ENCODE measurements at regions not wholly inside any gene's neighbourhood (a gene's known extent, or its start where the extent isn't known, plus 50 kb on each side); places are given as distances from the start of the nearest gene placed in this dataset.

GRCh38 chr3:181796641-181797040, 84.9 kb downstream of the SOX2 start:
- no peak for ATAC-seq
- CTCF ChIA-PET, result no interaction called here
- no peak overlapping the region for H3K27ac ChIP-seq (ENCODE audit: low read length)
- no peak overlapping the region for H3K4me3 ChIP-seq (ENCODE audit: low read depth in 2 of 2, low read length in 2 of 2)
- no peaks in the 10 kb centered on the region for H3K4me1 ChIP-seq (ENCODE audit: control insufficient read depth, insufficient read depth, low read length)
- in situ Hi-C loops (cut with HindIII; ENCODE audit: low pct_unique_long_range_greater_than_20kb, low sequenced_read_pairs) (no loop called here), intact Hi-C loops (cut with micrococcal nuclease; ENCODE audit: unreplicated experiment) (no loop called here)
- no TSS peak for BruUV-seq (replicated peaks)
- TF ChIP-seq SIN3A (IDR thresholded peaks at IDR 0.05; ENCODE audit: borderline replicate concordance, insufficient read depth, low read depth, low read length) (no peak), CTCF (IDR thresholded peaks at IDR 0.05) (no peak)
- no peak for DNase-seq (ENCODE audit: low read depth, low spot score)
- no peaks in the 10 kb centered on the region for H3K27me3 ChIP-seq (ENCODE audit: control insufficient read depth, insufficient read depth, low read length)
- POLR2A ChIA-PET, result no interaction called here
- no peaks in the 10 kb centered on the region for H3K36me3 ChIP-seq (ENCODE audit: control insufficient read depth, insufficient read depth, low read length)
- H3K9me3 ChIP-seq (ENCODE audit: control insufficient read depth, insufficient read depth, low read depth, low read length), result no peaks in the 10 kb centered on the region

- intact Hi-C loops (cut with micrococcal nuclease; ENCODE audit: unreplicated experiment), result no loop called here
- BruUV-seq (replicated peaks), result no TSS peak
- Histone ChIP-seq H3K36me3 (ENCODE audit: control insufficient read depth, insufficient read depth, low read length) (no peaks in the 10 kb centered on the region), H3K27me3 (ENCODE audit: control insufficient read depth, insufficient read depth, low read length) (no peaks in the 10 kb centered on the region), H3K9me3 (ENCODE audit: control insufficient read depth, insufficient read depth, low read depth, low read length) (no peaks in the 10 kb centered on the region), H3K27ac (ENCODE audit: low read length) (no peak overlapping the region), H3K4me3 (ENCODE audit: low read depth in 2 of 2, low read length in 2 of 2) (no peak overlapping the region), H3K4me1 (ENCODE audit: control insufficient read depth, insufficient read depth, low read length) (no peaks in the 10 kb centered on the region)
- POLR2A ChIA-PET, result no interaction called here
- TF ChIP-seq SIN3A (IDR thresholded peaks at IDR 0.05; ENCODE audit: borderline replicate concordance, insufficient read depth, low read depth, low read length) (no peak), REST (IDR thresholded peaks at IDR 0.05; ENCODE audit: insufficient read depth in 1 of 2, low read depth in 2 of 2, low read length in 1 of 2) (no peak), TCF7L2 (IDR thresholded peaks at IDR 0.05; ENCODE audit: low read depth, low read length) (no peak), CTCF (IDR thresholded peaks at IDR 0.05) (no peak), POLR2AphosphoS5 (IDR thresholded peaks at IDR 0.05; ENCODE audit: low read depth, low read length) (no peak)
- no peak for DNase-seq (ENCODE audit: low read depth, low spot score)
- in situ Hi-C loops (cut with HindIII; ENCODE audit: low pct_unique_long_range_greater_than_20kb, low sequenced_read_pairs), result no loop called here
- CTCF ChIA-PET, result no interaction called here
- ATAC-seq, result no peak
Observed at GRCh38 chr3:181797431-181797830, 85.7 kb downstream of the SOX2 start.

- H3K9me3 ChIP-seq (ENCODE audit: control insufficient read depth, insufficient read depth, low read depth, low read length), result no peaks in the 10 kb centered on the region
- no peak overlapping the region for H3K4me3 ChIP-seq (ENCODE audit: low read depth in 2 of 2, low read length in 2 of 2)
- TF ChIP-seq TCF7L2 (IDR thresholded peaks at IDR 0.05; ENCODE audit: low read depth, low read length), result no peak
- no peak for TF ChIP-seq REST (IDR thresholded peaks at IDR 0.05; ENCODE audit: insufficient read depth in 1 of 2, low read depth in 2 of 2, low read length in 1 of 2)
- TF ChIP-seq POLR2AphosphoS5 (IDR thresholded peaks at IDR 0.05; ENCODE audit: low read depth, low read length), result no peak
- no peak for TF ChIP-seq CTCF (IDR thresholded peaks at IDR 0.05)
- no peak for TF ChIP-seq SIN3A (IDR thresholded peaks at IDR 0.05; ENCODE audit: borderline replicate concordance, insufficient read depth, low read depth, low read length)
- CTCF ChIA-PET, result no interaction called here
- in situ Hi-C loops (cut with HindIII; ENCODE audit: low pct_unique_long_range_greater_than_20kb, low sequenced_read_pairs) (no loop called here), intact Hi-C loops (cut with micrococcal nuclease; ENCODE audit: unreplicated experiment) (no loop called here)
- no peak for ATAC-seq
- BruUV-seq (replicated peaks), result no TSS peak
- no peak for DNase-seq (ENCODE audit: low read depth, low spot score)
- H3K27me3 ChIP-seq (ENCODE audit: control insufficient read depth, insufficient read depth, low read length), result no peaks in the 10 kb centered on the region
- H3K27ac ChIP-seq (ENCODE audit: low read length), result no peak overlapping the region
- POLR2A ChIA-PET, result no interaction called here
- H3K36me3 ChIP-seq (ENCODE audit: control insufficient read depth, insufficient read depth, low read length), result no peaks in the 10 kb centered on the region
- no peaks in the 10 kb centered on the region for H3K4me1 ChIP-seq (ENCODE audit: control insufficient read depth, insufficient read depth, low read length)
Observed at GRCh38 chr3:181805703-181806102, 94.0 kb downstream of the SOX2 start.

Measured in Panc1 (cell line).